ENCODE measurements at regions not wholly inside any gene's neighbourhood (a gene's known extent, or its start where the extent isn't known, plus 50 kb on each side); places are given as distances from the start of the nearest gene placed in this dataset.

- DNase-seq: no peak
Measured at GRCh38 chr15:62482785-62483429, 317.8 kb upstream of the C2CD4B start.

- no peak for DNase-seq
Measured at GRCh38 chr15:62483814-62484213, 318.7 kb upstream of the C2CD4B start.

GRCh38 chr15:62485170-62485720 is 320.2 kb upstream of the C2CD4B start:
- DNase-seq: no peak

DNA sequence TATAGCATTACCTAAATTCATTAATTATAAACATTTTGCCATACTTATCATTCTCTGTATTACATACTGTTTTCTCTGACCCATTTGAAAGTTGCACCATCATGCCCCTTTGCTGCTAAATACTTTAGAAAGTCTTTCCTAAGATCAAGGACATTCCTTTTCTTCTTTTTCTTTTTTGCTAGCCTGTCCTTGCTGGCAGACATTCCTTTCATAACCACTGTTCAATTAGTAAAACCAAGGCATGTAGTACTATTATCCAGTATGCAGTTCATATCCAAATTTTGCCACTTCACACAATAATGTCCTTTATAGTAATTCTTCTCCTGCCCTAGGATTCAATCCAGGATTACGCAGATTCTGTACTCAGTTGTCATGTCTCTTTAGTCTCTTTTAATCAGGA is 321.0 kb upstream of the C2CD4B start:
- no peak for DNase-seq

DNA sequence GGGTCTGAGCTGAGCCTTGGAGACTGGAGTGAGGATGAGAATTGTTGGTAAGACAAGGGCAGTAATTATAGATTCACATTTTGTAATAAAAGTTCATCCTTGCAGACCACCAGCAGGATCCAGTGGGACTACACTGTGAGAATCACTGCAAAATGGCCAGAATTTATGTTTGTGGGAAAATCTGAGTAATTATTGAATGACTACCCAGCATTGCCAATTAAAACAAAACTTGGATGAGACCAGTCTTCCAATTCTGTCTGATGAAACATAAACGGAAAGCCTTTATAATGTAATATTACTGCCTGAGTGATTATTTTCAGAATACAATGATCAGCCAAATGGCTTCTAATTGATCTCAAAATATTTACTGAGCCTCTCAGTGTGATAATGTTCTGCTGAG is 323.3 kb upstream of the C2CD4B start:
- no peak for DNase-seq

DNA sequence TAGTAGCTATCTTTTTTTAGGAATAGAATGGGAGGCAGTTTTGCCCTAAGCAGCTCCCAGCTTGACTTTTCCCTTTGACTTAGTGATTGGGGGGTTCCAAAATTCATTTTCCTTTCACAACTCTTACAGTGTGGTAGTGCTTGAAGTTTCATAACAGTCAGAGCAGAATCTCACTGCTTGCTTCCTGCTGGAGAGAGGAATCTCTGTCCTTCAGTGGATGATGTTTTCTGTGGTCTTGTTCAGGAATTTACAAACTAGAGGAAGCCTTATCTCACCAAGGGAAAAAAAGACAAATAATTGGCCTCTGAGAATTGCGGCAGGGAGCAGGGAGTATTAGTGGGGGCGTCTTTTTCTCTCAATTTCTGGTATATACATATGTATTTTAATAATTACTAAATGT is 326.6 kb upstream of the C2CD4B start:
- DNase-seq: no peak

- no peak for DNase-seq
Measured at GRCh38 chr15:62492900-62493299, 327.8 kb upstream of the C2CD4B start.

GRCh38 chr15:62494197-62494596 is 329.1 kb upstream of the C2CD4B start:
- DNase-seq: no peak

DNA sequence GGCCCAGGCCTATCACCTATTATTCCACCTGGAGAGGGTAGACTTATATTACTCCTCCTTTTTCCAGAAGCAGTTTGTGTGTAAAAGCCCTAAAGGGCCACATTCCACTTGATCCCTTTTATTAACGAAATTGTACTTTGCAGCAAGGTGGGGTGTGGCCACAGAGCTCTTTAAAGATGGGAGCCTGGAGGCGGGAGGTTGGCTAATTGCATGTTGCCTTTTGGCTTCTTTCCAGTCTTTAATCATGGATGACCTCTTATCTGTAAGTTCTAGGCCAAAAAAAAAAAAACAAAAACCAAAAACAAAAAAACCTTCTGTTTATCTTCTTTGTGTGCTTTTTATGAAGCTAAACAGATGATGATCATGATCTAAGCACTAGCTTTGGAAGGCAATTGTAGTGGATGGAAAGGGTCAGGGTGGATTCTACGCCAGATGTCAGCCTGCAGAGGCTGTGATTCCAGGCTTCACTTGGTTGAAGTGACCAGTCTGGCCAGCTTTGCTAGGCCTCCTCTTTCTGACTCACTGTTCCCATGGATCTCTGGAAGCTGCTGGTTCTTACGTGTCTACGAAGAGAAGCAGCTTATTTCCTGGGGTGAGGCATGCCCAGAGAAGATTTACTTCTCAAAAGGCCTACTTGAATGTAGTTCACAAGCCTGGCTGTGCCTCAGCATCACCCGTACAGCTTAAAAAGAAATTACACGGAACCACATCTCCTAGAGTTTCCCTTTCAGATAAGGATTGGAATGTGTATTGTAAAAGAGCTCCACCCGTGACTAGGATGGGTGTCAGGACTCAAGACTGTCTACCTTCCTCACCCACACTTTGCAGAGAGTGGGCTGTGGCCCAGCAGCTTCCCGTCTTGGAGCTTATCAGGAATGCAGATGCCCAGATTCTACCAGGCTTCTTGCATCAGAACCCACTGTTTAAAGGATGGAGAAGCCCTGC is 330.9 kb upstream of the C2CD4B start:
- DNase-seq: no peak

GRCh38 chr15:62497356-62497755 is 332.3 kb upstream of the C2CD4B start:
- DNase-seq: no peak

GRCh38 chr15:62498278-62498677 is 333.2 kb upstream of the C2CD4B start:
- no peak for DNase-seq

DNA sequence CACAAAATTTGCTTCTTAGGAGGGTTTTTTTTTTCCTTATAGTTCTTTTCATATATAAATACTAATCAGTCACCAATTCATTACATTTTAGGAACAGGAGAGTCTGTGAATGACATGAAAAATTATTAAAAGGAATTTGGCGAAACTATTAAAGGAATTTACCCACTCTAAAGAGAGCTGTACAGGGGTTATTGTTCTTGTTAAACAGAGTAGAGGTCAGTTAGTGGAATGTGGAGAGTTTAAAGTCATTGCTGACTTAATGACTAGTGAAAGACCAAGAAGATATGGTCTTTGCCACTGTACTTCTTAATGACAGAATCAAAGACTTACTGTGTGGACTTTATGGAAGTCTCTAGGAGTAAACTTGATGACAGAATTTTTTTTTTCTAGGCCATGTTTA is 333.6 kb upstream of the C2CD4B start:
- DNase-seq: no peak

- DNase-seq: no peak
Measured at GRCh38 chr15:62500325-62500724, 335.2 kb upstream of the C2CD4B start.

DNA sequence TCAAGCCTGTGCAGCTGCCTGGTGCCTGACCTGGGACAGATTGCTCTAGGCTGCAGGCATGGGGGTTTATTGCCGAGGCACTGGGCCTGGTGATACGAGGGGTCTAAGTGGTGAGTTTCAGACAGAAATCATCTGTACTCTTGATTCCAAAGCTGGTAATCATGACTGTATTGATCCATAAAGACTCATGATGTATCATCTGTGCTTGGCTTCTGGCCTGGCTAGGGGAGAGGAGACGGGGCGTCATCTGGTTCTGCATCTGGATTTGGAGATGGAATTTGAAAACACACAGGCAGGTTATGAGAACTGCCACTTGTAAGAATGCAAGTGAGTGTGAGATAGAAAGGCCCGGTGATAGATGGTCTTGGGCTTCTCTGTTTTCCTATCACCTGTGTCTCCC is 337.4 kb upstream of the C2CD4B start:
- no peak for DNase-seq

- no peak for DNase-seq
Measured at GRCh38 chr15:62503451-62503850, 338.4 kb upstream of the C2CD4B start.

- no peak for DNase-seq
Measured at GRCh38 chr15:62505762-62506161, 340.7 kb upstream of the C2CD4B start.

DNA sequence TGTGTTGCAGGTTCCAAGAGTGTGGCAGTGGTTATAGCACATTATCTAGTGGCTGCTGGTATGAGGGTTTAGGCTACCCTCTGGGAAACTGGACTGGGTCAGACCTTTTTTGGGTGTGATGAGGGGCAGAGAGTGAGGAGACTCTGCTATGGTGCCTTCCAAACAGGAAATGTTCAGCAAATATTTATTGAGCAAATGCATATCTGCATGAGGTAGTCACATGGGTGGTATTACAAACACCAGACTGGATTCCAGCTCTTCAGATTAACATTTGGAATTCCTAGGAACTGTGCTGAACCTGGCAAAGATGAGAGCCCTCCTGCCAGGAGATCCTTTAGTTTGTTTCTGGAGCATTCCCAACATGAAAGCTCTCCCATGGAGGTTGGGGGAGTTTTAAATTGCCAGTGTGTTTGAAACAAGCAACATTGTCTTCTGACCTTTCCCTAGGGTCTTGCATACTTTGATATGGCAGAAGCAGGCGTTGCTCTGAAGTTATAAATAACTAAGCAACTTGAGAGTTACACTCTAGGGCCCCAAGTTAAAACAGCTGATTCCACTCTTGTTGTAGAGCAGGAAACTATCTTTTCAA is 341.2 kb upstream of the C2CD4B start:
- DNase-seq: no peak

DNA sequence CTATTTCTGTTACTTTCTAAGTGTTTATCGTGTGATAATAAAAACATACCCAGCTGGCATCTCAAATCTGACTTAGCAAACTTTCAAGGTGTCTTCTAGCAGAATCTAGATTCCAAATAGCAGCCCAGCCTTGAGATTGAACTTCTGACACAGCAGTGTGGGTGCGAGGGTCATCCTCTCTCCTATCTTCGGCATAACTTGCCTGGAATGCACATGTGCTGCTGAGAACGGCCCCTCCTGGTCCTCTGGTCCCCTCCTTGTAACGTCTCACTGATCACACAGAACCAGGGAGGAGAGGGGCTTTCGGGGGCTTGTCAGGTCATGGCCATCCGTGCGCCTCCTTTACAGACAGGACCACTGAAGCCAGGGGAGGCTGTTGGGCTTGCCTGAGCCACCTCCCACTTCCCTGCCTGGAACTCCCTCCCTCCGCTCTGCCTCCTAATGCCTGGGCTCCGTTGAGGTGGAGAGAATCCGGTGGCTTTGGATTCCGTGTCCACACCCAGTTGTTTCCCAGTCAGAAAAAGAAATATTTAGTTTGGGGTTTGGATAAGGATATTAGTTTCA is 344.4 kb upstream of the C2CD4B start:
- no peak for DNase-seq

- no peak for DNase-seq
Measured at GRCh38 chr15:62510791-62511190, 345.7 kb upstream of the C2CD4B start.

GRCh38 chr15:62512904-62513303 is 347.8 kb upstream of the C2CD4B start:
- DNase-seq: no peak

DNA sequence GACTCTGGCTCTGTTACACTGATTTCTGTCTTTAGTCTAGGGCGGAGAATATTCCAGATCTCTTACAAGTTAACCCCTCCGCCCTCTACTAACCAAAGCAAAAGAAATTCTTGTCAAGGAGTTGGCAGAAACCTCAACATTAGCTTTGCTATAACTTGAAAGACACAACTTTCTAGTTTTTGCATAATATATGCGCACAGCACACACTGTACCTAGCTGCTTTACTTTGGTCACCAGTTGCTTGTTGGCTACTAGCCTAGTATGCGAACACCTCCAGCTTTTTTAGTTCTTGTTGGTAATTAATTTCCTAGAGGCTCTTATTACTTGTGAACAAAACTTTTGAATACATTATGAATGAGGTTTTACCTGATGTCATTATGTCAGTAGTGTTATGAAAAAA is 348.8 kb upstream of the C2CD4B start:
- DNase-seq: no peak

- no peak for DNase-seq
Measured at GRCh38 chr15:62515696-62516395, 350.8 kb upstream of the C2CD4B start.

GRCh38 chr15:62517541-62517940 is 352.5 kb upstream of the C2CD4B start:
- DNase-seq: no peak

All from DMS153 (cell line).